Left forelimb (tissue), 1 donor: ENCODE measurements at regions not wholly inside any gene's neighbourhood (a gene's known extent, or its start where the extent isn't known, plus 50 kb on each side); places are given as distances from the start of the nearest gene placed in this dataset.
A peak's percentile ranks its signal among the peaks of the same experiment; 100 is the strongest.
"Not testable (repeated sequence)": the region's sequence is repeated elsewhere in the genome, so short reads cannot be mapped to it uniquely, and the experiment has no call there.

Experiments used
- DNase-seq: peaks from one replicate; pipeline ENCODE4 v3.0.0-alpha.2; 2018; ENCODE audit warnings: low spot score

GRCh38 chr13:80828759-80829158 lies 487.8 kb upstream of the SPRY2 start:
- no peak for DNase-seq

- DNase-seq = no peak
Measured at GRCh38 chr13:80825276-80825675, 484.4 kb upstream of the SPRY2 start.

DNA sequence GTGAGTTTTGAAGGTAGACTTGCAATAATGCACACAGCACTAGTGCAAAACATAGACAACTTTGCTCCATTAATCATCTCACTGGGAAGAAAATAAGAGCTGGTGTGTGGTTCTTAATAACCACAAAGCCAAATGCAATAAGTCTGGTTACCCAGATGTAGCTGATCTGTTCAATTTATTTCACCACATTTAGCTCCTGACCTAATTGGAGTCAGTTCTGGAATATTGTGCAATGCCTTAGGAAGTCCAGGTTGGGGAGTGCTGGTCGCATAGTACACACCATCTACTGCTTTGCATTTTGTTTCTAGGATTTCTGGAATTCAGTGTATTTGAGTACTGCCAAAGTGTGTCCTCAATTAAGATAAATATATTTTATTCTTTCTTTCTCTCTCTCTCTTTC lies 483.3 kb upstream of the SPRY2 start:
- DNase-seq = no peak

DNA sequence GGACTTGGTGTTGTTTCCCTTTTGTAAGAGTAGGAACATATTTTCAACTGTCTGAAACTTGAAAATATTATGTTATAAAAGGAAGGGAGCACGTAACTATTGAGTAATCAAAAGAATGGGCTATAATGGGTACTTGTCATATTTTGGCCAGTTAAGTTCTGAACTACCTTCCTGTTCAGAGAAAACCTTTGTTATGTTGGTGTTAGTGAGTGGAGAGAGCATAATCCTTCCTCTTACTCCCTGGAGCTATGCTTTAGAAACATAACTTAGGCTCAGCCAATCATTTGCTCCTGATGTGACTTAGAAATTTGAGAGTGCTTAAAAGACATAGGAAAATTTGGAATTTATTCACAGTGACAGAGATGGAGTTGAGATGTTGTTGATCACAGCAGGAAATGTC lies 482.5 kb upstream of the SPRY2 start:
- no peak for DNase-seq

DNA sequence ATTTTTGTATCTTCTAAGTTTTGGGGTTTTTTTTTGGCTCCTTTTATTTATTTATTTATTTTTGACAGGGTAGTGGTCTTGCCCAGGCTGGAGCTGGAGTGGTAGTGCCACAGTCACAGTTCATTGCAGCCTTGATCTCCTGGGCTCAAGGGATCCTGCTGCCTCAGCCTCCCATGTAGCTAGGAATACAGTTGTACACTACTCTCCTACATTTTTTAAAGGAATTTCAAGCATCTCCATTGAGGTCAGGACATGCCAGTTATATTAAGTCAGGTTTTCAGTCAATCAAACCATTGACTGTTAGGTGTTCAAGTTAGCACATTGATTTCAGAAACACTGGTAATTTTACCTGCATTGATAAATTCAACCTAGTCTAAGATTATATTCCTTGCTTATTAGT lies 480.5 kb upstream of the SPRY2 start:
- DNase-seq = no peak

DNA sequence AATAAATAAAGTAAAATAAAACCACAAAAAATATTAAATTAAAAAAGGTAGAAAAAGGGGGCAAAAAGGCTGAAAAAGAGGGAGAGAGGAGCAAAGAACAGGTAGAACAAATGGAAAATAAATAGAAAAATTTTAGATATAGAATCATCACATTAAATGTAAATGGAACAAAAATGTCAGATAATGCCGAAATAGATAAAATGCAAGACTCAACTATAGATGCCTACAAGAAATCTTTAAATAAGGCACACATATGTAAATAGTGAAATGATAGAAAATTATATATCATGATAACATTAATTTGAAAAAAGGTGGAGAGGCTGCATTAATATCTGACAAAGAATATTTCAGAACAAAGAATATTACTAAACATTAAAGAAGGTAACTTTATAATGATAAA lies 477.1 kb upstream of the SPRY2 start:
- DNase-seq = no peak

GRCh38 chr13:80814541-80814940 lies 473.6 kb upstream of the SPRY2 start:
- DNase-seq = no peak

GRCh38 chr13:80810294-80810693 lies 469.4 kb upstream of the SPRY2 start:
- not testable (repeated sequence) for DNase-seq

GRCh38 chr13:80802946-80803345 lies 462.0 kb upstream of the SPRY2 start:
- no peak for DNase-seq

DNA sequence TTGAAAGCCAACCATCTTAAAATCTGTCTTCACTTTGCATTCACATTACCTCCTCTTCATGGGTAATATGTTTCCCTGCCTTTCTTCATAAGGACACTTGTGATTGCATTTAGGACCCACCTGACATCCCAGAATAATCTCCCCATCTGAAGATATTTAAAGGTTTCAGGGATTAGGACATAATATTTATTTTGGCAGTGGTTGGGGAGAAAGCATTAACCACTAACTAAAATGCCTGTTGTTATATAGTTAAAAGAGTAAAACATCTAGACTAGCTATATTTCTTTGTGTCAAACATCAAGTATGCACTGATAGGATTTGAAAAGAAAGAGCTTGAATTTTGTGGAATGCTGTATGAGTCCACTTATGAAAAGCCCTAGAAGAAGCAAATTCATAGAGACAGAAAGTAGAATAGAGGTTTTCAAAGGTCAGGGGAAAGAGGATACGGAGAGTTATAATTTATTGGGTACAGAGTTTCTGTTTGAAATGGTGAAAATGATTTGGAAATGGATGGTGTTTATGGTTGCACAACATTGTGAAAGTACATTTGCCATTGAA lies 457.7 kb upstream of the SPRY2 start:
- no peak for DNase-seq

DNA sequence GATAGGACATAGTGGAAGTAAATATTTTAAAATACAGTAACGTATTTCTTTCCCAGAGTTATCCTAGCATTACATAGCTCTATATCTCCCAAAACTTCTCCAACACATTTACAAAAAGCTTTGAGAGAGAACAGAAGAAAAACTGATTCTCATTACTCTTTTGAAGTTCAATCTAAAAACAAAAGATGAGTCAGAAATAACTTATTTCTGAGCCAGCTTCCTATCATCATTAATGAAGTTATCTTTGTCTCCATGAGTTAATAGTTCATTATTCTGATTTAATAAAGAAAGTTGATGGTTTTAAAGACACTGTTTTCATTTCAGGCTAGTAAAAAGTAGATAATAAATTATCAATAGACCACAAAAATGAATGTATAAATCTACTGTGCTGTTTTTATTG lies 446.7 kb upstream of the SPRY2 start:
- DNase-seq = no peak

DNA sequence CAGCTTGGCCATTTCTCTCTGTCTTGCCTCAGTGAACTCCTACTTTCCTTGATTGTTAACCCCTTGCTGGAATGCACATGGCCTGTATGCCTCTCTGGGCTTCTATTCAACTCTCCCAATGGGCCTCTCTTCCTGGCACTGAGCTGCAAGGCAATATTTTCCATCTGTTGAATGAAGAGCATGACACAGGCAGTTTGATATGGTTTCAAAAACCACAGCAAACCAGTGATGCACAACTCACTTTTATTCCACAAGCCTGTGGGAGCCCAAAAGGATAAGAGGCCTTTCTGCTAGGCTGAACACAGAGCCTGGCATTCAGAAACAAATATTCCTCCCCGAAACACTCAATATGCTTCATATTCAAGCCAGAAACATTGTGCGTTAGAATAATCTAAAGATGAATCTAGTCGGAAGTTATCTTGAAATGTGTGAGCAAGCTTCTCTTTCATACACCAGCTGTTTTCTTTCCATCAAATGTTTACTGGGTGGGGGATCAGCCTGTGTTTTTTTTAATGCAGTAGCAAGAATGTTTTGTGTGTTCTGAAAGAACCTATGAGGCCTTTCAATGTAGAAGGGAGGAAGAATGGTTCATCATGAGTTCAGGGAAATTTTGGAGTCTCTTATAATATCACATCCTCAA lies 443.1 kb upstream of the SPRY2 start:
- DNase-seq = no peak

DNA sequence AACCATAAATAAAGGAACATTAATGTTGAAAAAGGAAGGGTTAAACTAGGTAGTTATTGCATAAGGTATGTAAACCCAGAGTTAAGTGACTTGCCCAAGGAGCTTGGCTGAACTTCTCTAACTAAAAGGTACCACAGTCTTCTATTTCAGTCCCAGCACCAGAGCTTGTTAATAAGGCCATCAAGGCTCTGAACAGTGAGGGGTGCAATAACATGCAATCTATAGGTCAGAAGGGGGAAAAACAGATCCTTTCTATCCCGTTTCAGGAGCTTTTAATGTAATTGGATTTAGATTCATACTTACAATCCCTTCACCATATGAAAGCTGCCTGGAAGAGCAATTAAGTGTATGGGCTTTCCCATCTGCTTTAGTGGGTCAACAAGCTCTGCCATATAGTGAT lies 441.5 kb upstream of the SPRY2 start:
- no peak for DNase-seq

DNA sequence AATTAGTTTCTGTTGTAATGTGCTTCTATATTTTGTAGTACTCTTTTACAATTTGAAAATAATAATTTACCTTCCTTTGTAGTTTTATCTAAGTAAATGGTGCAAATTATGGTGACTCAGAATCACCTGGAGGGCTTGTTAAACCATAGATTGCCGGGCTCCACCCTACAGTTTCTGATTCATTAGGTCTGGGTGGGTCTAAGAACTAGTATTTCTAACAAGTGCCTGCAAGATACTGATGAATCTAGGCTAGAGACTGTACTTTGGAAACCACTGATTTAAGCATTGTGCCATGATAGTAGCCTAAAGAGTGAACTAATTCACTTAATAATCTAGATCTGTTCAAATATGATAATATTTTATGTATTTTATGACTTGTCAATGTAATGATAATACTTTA lies 437.4 kb upstream of the SPRY2 start:
- no peak for DNase-seq

- DNase-seq = no peak
Measured at GRCh38 chr13:80757694-80758093, 416.8 kb upstream of the SPRY2 start.

DNA sequence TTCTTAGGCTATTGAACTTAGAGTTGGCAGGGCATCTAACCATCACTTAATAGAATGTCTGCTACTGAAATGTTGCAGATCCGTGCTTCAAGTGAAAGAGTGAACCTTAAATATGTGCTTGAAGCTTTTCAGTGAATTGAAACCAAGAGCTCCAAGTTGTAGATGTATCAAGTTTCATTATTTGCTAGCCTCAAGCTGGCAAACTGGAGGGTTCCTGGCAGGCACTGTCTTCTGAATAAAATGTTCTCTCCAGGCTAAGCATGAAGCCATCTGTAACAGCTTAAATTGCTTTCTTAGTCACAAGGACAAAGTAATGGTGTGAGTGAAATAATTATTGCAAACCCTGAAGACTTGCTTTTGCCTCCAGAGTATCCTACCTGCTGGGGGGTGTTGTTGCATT lies 415.0 kb upstream of the SPRY2 start:
- DNase-seq = no peak

DNA sequence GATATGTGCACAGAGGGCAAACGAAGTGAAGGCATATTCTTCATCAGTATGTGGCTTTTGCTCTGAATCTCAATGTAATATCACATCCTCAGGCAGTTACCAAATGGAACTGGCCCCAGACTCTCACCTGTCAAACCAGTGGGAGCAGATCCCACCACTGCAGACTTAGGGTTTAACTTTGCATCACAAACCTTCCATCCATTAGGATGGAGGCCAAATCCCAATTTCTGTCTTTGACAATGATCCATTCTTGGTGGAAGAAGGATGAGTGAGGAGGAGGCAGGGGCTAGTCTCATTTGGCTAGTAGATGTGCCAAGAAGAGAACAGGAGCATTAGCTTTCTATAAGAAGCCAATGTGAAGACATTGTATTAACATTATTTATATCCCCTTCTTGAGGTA lies 413.5 kb upstream of the SPRY2 start:
- DNase-seq = no peak

GRCh38 chr13:80753866-80754265 lies 412.9 kb upstream of the SPRY2 start:
- DNase-seq = peak; percentile 68

- DNase-seq = no peak
Measured at GRCh38 chr13:80751854-80752253, 410.9 kb upstream of the SPRY2 start.

DNA sequence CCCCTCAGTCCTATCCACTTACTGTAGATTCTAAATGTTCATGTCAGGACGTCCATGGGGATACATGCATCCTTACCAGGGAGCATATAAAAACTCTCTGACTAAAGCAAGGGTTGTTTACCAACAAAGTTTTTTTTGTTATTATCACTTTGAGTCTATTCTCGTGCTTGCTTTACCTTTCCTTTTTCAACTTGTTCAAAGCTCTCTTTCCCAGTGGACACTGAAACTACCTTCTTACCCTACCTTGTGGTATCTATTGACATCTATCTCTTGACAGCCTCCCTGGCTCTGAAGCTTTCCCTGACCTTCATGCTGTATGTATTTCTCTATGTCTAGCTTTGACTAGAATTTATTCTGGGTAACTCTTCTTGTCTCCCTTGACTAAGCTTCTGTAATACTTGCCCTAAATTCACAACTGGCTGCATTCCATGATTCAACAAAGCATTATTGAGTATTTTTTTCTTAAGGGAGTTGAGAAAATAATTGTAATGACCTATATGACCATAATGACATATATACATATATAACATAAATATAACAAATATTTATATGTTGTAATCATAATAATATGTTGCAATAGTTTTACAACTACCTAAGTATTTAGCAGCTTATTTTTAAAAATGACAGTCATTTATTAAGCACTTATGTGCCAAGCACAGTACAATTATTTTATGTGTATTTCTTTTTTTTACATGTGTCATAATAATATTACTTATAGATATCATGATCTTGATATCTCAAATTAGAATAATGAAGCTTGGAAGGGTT lies 403.4 kb upstream of the SPRY2 start:
- no peak for DNase-seq

GRCh38 chr13:80742033-80742432 lies 401.1 kb upstream of the SPRY2 start:
- no peak for DNase-seq

DNA sequence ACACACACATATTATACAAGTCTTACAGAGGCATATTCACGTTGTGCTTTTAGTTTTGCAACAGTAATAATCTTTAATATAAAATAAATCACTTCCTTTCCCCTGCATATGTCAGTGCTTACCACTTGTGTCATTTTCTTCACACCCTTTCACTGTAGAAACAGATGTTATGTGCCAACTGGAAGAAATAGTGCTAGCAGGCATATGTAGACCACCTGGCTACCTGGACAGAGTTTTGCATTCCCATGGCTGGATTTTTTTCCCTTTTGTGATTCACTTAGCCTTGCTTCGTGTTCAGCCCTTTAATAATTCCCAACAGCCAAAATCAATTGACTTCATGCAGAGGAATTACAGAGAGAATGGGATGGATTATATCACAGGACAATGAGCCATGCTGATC lies 399.1 kb upstream of the SPRY2 start:
- no peak for DNase-seq

- DNase-seq = no peak
Measured at GRCh38 chr13:80737513-80737912, 396.6 kb upstream of the SPRY2 start.
